ENCODE measurements at regions not wholly inside any gene's neighbourhood (a gene's known extent, or its start where the extent isn't known, plus 50 kb on each side); places are given as distances from the start of the nearest gene placed in this dataset.

DNA sequence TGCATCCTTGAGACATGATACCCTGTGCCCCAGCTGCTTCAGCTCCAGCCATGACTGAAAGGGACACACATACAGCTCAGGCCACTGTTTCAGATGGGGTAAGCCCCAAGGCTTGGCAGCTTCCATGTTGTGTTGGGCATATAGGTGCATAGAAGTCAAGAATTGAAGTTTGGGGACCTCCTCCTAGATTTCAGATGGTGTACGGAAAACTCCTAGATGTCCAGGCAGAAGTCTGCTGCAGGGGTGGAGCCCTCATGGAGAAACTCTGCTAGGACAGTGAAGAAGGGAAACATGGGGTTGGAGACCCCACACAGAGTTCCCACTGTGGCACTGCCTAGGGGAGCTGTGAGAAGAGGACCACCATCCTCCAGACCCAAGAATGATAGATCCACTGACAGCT is 1379.0 kb upstream of the MAP3K7 start:
- no peak overlapping the region for H3K4me2 ChIP-seq (ENCODE audit: control insufficient read depth, extremely low read depth, insufficient read depth, low read depth, low read length)
- H3K27ac ChIP-seq (ENCODE audit: control insufficient read depth, insufficient read depth, low read length): no peak overlapping the region
- peaks cover 1% of the 10 kb centered on the region for H3K9me3 ChIP-seq (ENCODE audit: control insufficient read depth, low read depth, low read length)
- no peak overlapping the region for H3K9ac ChIP-seq (ENCODE audit: control insufficient read depth, extremely low read depth, insufficient read depth, low read length)
- H3K9me1 ChIP-seq (ENCODE audit: control insufficient read depth, extremely low read depth, insufficient read depth, low read length): no peaks in the 10 kb centered on the region
- DNase-seq (ENCODE audit: low read depth, low spot score) (no peak), FAIRE-seq (no peak)
- H4K20me1 ChIP-seq (ENCODE audit: control insufficient read depth, extremely low read depth, insufficient read depth, low read length): no peaks in the 10 kb centered on the region
- no peaks in the 10 kb centered on the region for H3K4me1 ChIP-seq (ENCODE audit: control insufficient read depth, extremely low read depth, insufficient read depth, low read length)
- no peaks in the 10 kb centered on the region for H3K27me3 ChIP-seq (ENCODE audit: control insufficient read depth, extremely low read depth, insufficient read depth, low read length)
- dilution Hi-C loops (cut with MboI; ENCODE audit: extremely low pct_ligation_motif_present, low sequenced_read_pairs): no loop called here
- no peaks in the 10 kb centered on the region for H3K79me2 ChIP-seq (ENCODE audit: control insufficient read depth, insufficient read depth, low read length)
- no peak overlapping the region for H2AFZ ChIP-seq (ENCODE audit: control insufficient read depth, low read length)
- no peak overlapping the region for H3K4me3 ChIP-seq (ENCODE audit: control insufficient read depth in 2 of 3, extremely low read depth in 1 of 3, insufficient read depth in 2 of 3, low read depth in 1 of 3, low read length in 3 of 3)
- no peaks in the 10 kb centered on the region for H3K36me3 ChIP-seq (ENCODE audit: control insufficient read depth in 2 of 2, extremely low read depth in 1 of 2, insufficient read depth in 2 of 2, low read length in 2 of 2)
- TF ChIP-seq EZH2 (IDR thresholded peaks at IDR 0.05; ENCODE audit: low read length): no peak
- TF ChIP-seq, protein P1, sequence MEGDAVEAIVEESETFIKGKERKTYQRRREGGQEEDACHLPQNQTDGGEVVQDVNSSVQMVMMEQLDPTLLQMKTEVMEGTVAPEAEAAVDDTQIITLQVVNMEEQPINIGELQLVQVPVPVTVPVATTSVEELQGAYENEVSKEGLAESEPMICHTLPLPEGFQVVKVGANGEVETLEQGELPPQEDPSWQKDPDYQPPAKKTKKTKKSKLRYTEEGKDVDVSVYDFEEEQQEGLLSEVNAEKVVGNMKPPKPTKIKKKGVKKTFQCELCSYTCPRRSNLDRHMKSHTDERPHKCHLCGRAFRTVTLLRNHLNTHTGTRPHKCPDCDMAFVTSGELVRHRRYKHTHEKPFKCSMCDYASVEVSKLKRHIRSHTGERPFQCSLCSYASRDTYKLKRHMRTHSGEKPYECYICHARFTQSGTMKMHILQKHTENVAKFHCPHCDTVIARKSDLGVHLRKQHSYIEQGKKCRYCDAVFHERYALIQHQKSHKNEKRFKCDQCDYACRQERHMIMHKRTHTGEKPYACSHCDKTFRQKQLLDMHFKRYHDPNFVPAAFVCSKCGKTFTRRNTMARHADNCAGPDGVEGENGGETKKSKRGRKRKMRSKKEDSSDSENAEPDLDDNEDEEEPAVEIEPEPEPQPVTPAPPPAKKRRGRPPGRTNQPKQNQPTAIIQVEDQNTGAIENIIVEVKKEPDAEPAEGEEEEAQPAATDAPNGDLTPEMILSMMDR (optimal IDR thresholded peaks at IDR 0.05 in 1 of 3, IDR thresholded peaks at IDR 0.05 in 1 of 3, conservative IDR thresholded peaks at IDR 0.05 in 1 of 3; ENCODE audit: extremely low read depth in 1 of 3, insufficient read depth in 2 of 3, low read length in 3 of 3): no peak

- Histone ChIP-seq H3K9me3 (ENCODE audit: control insufficient read depth, low read depth, low read length) (peaks cover 1% of the 10 kb centered on the region), H3K4me2 (ENCODE audit: control insufficient read depth, extremely low read depth, insufficient read depth, low read depth, low read length) (no peak overlapping the region), H3K4me3 (ENCODE audit: control insufficient read depth in 2 of 3, extremely low read depth in 1 of 3, insufficient read depth in 2 of 3, low read depth in 1 of 3, low read length in 3 of 3) (no peak overlapping the region), H3K36me3 (ENCODE audit: control insufficient read depth in 2 of 2, extremely low read depth in 1 of 2, insufficient read depth in 2 of 2, low read length in 2 of 2) (no peaks in the 10 kb centered on the region), H4K20me1 (ENCODE audit: control insufficient read depth, extremely low read depth, insufficient read depth, low read length) (no peaks in the 10 kb centered on the region), H2AFZ (ENCODE audit: control insufficient read depth, low read length) (no peak overlapping the region), H3K4me1 (ENCODE audit: control insufficient read depth, extremely low read depth, insufficient read depth, low read length) (no peaks in the 10 kb centered on the region), H3K27me3 (ENCODE audit: control insufficient read depth, extremely low read depth, insufficient read depth, low read length) (no peaks in the 10 kb centered on the region), H3K79me2 (ENCODE audit: control insufficient read depth, insufficient read depth, low read length) (no peaks in the 10 kb centered on the region), H3K27ac (ENCODE audit: control insufficient read depth, insufficient read depth, low read length) (no peak overlapping the region), H3K9me1 (ENCODE audit: control insufficient read depth, extremely low read depth, insufficient read depth, low read length) (no peaks in the 10 kb centered on the region), H3K9ac (ENCODE audit: control insufficient read depth, extremely low read depth, insufficient read depth, low read length) (no peak overlapping the region)
- dilution Hi-C loops (cut with MboI; ENCODE audit: extremely low pct_ligation_motif_present, low sequenced_read_pairs): no loop called here
- TF ChIP-seq EZH2 (IDR thresholded peaks at IDR 0.05; ENCODE audit: low read length): no peak
- TF ChIP-seq, protein P1 (optimal IDR thresholded peaks at IDR 0.05 in 1 of 3, IDR thresholded peaks at IDR 0.05 in 1 of 3, conservative IDR thresholded peaks at IDR 0.05 in 1 of 3; ENCODE audit: extremely low read depth in 1 of 3, insufficient read depth in 2 of 3, low read length in 3 of 3): no peak
- FAIRE-seq (no peak), DNase-seq (ENCODE audit: low read depth, low spot score) (no peak)
Measured at GRCh38 chr6:91961671-91962070, 1374.8 kb upstream of the MAP3K7 start.

Data from keratinocyte (primary cell).